GM19351 (cell line): ENCODE measurements at regions not wholly inside any gene's neighbourhood (a gene's known extent, or its start where the extent isn't known, plus 50 kb on each side); places are given as distances from the start of the nearest gene placed in this dataset.

ENCODE experiments used
- ATAC-seq: cut with Tn5 transposase; IDR thresholded peaks from one replicate; pipeline ENCODE4 v1.9.1; 2021; ENCODE audit warnings: mild to moderate bottlenecking, moderate library complexity; ENCODE audit not compliant: unreplicated experiment

DNA sequence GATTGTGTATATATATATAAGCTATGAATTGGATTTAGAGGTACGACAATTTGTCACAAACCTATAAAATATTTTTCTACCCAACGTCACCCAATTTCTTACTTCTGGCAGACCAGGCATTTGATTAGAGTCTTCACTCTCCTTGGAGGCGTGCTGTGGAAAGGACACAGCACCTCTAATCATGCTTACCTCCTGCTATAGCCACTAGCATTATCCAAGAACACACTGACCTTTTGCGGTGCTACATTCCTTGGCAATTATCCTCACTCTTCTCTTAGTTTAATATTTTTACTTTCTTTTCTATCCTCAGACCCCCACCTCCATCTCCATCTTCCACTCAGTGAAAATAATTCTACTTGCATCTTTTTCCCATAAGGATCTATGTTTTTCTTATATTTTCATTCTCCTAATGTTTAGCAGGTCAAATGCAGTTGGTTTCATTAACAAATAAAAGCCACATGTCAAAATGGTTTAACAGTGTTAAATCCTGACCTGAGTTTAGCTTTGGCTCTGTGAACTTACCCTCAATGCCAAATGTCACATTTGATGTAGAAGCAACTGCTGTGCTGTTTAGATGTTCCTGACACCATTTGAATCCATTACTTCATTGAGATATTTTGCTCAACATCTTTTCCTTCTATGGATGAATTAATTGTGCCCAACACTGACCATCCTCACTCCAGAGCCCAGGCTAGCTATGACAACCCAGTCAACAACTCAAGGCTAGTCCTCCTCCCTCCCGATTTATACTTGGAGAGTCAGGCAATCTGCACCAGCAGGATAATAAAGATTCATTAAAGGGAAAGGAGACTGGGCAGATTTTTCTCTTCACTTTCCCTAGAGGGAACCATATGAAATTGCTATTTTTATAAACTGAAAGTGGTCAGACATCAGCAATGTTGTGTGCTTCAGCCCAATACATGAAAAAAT, 240.5 kb downstream of the MREG start:
- no peak for ATAC-seq

DNA sequence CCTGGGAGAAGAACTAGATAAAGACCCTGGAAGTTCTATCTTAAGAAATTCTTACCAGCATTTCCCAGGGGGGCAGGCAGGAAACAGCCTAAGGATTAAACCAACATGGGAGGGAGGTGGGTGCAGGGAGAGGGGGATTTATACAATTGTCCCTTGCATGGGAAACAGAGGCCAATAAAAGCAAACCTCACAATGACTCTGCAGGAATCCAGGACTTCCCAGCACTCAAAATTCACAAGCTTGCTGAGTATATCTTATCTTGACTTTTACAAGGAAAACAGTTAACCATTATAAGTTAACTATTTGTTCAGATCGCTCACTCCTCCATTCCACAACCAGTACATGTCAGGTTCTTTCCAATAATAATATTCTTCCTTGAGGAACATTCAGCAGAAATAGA, 241.3 kb downstream of the MREG start:
- no peak for ATAC-seq

DNA sequence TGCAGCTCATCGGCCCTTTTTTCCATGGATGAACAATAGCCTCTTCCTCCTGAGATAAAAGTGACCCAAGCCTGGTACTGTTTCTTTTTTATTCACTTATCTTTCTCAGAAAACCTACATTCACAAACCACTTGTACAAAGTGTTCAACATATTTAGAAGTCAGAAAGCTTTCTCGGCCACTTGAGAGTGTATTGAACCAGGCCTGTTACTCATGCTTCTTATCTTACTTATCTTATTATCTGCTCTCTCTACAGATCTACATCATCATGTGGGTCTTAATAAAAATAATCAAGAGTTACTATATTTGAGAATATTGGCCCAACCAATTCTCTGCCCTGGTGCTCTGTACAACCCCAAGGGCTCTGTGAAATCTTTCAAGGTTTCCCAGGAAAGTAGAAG, 242.1 kb downstream of the MREG start:
- ATAC-seq: no peak

DNA sequence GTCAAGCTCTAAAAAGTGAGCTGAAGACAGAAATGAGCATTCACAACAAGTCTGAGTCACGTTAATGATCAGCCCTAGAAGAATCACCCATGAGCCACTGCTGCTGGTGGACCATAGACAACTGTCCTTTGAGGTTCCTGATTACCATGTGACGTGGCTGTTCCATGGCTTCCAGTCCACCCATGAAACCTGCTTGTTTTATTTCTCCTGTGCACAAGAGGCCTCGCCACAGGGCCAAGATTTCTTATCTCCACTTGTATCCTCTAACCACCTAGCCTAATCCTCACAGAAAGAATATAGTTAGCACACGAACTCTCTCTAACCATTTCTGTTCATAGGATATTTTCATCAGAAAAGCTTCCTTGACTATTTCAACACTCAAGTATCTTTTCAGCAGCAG, 242.7 kb downstream of the MREG start:
- no peak for ATAC-seq

DNA sequence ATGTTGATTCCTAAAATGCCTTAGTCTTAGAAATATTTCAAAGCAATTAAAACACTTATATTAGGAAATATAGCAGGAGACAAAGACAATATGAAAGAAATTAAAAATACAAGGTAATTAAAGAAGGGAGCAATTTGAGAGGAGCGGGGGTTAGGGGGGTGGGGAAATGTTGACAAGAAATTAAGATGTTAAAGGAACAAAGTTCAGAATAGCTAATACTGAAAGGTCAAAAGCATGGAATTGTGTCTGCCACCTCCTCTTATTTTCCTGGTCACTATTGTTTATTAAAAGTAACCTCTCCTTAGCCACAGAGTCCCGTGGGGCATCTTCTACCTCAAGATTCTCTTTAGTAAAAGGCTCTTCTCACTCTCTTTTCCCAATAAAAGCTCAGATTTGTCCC, 244.1 kb downstream of the MREG start:
- no peak for ATAC-seq

DNA sequence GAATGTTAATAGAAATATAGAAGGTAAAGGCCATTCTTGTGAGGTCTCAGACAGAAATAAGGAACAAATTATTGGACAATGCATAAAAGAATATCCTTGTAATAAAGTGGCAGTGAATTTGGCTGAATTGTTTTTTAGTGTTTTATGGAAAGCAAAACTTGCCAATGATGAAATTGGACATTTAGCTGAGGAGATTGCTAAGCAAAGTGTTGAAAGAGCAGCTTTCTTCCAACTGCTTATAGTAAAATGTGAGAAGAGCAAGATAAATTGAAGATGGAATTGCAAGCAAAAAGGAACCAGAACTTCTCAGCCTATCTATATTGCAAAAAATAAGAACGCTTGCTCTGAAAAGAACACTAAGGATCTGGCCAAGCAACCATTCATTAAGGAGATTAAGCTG, 245.7 kb downstream of the MREG start:
- no peak for ATAC-seq

DNA sequence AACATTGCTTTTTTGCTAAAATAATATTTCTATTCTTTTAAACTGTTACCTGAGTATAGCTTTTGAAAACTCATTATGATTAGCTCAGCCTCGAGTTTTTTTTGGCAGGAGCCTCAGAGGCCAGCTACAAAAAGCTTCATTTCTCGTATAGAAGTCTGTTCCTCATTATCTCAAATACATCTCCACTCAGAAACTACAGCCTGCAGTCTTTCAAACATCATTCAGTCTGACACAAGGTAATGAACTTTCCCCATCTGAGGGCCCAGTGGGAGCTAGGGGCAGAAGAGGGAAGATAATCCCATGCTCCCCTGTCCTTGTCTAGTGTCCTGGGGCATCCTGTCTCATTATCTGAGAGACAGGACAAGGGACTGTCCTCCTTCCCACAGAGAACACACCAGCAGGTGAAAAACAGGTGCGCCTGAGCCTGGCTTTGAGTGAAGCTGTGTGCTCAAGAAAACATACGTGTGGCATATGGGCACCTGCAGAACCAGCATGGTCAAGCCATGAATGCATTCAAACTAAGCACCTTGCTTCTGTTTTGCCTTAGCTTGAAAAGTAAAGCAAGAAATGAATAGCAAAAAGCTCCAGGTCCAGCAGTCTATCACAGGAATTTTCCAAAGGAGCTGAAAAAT, 247.5 kb downstream of the MREG start:
- ATAC-seq: no peak

DNA sequence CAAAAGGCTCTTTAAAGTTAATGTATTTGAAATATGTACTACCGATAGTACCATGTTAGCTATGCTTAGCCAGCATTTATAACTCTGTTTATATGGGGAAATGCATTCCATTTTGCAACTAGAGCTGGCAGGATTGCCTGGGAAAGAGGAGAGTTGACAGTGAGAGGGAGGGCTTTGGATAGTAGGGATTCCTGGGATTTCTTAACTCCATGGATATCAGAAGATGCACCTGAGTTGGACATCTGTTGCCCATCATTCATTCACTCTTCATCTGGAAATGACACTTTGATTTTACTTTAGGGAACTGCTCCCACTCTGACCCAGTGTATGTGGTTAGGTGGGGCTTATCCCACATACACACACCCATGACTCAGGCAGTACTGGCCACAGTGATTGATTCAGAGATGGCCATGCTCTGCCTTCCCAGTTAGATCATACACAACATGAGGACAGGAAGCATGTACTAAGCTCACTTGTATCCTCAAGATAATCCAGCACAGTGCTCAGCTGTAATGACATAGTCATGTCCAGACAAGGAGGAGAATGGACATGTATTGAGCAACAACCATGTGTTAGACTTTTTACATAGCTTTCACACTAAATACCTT, 248.8 kb downstream of the MREG start:
- no peak for ATAC-seq

DNA sequence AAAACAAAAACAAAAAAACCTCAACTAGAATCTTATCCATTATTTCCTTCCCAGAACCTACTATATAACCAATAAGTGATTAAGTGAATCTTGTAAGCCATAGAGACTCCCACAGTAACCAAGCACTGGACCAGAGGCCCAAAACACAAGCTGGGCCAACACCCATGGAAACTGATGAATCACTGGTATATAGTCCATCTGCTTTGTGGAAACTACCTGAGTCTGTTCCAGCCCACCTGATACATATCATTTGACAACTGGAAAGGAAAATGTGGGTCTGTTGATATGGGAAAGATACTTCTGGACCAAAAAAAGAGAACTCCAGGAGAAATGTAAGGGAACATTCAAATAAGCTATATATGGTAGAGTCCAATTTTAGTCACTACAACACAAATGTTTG, 252.8 kb downstream of the MREG start:
- ATAC-seq: no peak

DNA sequence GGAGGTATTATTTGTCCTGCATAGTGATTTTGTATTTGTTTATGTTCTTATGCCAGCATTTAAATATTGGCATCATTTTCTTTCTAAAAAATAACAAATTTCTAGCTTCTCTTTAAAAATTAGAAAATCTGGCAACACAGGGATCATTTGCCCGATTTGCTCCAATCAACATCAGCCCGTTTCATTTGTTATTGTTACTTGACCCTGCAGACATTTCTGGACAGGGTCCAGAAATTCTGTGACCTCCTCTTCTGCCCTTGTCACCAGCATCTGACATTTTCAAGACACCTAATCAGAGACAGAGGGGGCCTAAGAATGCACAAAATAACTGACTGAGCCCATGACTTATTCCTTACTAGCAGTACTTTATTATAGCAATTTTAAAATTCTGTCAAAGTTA, 253.3 kb downstream of the MREG start:
- no peak for ATAC-seq

DNA sequence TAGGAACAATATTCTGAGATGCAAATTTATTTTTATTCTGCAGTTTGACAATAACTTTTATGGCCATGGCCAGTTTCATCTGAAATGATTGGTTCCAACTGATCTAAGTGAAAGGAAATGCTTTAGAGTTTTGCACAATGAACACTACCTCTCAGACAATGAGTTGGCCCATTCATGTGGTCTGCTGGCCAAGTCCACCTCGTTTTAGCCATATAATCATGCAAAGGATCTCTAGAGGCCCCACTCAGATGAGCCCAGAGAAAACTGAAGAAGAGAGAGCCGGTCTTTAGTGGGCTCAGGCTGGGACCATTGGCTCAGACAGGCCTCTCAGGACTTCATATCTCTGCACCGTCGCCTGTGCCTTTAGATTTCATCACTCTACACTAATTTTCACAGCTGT, 254.7 kb downstream of the MREG start:
- ATAC-seq: no peak

DNA sequence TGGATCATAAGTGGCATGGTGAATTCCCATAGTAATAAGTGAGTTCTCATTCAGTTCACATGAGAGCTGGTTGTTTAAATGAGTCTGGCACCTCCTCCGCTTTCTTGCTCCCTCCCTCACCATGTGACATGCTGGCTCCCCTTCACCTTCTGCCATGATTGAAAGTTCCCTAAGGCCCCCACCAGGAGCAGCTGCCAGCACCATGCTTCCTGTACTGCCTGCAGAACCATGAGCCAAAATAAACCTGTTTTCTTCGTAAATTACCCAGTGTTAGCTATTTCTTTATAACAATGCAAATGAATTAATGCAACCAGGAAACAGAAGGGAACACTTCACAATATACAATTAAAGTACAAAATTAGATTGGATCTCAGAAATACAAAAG, 257.0 kb downstream of the MREG start:
- no peak for ATAC-seq

DNA sequence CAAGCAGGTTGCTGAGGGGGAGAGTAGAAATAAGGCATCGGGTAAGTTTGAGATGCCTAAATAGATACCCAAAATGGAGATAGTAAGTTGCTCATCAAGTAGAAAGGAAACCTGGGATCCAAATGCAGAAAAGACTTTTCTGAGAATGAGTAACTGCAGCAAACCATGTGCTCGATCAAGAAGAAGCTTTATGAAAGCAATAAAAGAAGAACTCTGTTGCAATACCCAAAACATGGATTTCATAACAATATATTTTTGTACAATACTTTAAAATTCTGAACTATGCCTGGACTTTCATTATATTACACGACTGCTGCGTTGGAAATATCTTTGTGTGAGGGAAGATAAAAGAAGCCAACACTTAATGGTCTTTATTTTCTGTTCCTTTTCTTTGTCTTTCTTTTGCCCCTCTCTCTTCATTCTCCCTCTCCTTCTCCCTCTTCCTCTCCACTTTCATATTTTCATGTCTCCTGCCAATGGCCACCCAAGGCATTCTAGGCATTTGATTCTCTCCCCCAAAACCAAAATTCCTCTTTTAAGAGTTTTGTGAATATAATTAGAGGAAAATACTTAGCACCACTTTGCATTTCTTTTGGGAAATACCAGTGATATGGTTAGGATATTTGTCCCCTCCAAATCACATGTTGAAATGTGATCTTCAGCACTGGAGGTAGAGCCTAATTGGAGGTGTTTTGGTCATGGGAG, 257.6 kb downstream of the MREG start:
- no peak for ATAC-seq

DNA sequence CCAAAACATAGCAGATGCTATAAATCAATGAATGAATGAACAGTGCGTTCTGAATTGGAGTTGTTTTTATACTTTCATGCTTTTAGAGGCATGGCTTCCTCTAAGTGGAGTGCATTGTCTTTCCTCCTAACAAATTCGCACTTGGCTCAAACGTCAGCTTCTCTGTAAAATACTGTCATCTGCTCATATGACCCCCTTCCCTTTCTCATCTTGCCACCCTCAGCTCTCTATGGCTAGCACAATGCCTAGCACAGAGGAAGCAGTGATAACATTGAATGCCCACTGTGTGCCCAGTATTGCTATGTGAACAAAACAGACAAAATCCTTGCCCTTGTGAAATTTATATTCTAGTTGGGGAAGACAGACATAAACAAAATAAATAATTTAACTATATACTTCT, 258.8 kb downstream of the MREG start:
- no peak for ATAC-seq

DNA sequence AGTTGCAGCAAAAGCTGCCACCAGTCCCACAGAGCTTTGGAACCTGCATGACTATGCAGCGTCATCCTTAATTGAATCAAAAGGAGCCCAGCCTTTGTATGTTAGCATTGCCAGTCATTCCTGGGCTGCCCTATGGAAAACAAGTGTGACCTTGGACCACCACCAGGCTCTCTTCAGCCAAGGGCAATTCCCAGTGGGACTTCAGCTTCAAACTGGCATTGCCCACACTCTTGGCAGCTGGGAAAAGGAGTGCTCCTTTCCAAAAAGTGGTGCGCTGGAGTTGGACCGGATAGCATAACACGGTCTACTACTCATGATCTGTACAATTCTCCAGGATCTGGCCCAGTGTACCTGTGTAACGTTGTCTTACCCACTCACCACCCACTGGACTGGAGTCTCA, 259.5 kb downstream of the MREG start:
- no peak for ATAC-seq

DNA sequence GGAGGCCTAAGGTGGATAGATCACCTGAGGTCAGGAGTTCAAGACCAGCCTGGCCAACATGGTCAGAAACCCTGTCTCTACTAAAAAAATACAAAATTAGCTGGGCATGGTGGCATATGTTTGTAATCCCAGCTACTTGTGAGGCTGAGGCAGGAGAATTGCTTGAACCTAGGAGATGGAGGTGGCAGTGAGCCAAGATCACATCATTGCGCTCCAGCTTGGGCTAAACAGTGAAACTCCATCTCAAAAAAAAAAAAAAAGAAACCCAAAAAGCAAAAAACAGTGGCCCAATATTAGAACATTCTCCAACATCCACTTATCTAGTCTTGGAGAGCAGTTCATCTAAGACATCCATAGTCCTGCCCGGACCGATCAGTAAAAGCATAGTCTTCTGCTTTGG, 260.4 kb downstream of the MREG start:
- ATAC-seq: no peak

DNA sequence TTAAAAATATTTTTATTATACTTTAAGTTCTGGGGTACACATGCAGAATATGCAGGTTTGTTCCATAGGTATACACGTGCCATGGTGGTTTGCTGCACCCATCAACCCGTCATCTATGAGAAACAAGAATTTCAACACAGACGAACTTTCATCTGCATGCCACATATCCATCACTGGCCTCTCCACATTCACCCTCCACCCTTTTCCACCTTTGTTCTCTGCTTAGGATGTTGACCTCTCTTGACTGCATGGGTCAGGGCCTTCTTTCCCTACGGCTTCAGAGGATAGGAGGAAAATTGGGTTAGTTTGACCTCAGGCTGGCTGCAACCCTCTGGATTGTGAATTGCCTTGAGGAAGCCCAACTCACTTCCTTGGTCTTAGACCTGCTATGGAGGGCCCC, 260.9 kb downstream of the MREG start:
- ATAC-seq: no peak

DNA sequence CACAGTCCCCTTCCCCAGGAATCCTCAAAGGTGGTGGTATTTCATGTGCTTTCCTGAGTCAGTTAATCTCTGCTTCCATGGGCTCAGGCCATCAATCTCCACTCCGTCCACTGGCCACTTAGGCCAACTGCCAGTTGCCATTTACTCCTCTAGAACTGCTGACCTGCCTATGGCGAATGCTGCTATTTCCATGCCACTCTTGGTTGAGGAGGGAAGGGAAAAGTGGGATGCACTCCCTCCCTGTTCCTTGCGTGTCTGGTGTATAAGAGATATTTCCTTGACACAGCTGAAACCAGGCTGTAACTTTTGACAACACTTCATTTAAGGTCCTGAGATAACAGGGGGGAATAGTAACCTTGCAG, 261.5 kb downstream of the MREG start:
- ATAC-seq: no peak

DNA sequence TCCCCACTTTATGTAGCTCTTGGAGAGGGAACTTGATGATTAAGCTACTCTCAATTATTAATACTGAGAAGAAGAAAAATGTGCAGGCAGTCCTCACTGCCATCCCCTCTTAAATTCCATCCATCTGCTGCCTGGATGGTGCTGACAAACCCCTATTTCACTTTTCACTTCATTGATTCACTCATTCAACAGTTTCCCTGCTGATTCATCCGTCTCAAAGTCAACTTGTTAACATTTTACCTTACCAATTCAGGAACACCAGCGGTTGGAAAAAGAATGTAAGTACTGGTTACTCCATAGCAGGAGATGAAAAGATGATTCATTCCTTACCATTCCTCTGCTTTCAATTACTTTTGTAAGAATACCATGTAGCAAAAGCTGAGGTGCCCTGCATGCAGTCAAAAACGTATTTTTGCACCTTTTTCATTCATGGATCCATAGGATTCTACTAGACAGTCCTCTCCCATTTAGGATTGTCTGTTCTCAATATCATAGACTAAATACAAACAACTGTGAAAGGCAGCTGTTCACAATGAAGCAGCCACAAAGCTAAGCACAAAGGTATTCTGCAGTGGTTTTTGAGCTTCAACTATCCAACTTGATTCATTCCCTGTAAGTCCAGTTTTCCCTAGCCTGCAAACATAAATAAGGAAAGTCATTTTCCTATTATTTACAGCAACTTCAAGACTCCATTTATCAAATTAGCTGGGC, 262.0 kb downstream of the MREG start:
- ATAC-seq: no peak

DNA sequence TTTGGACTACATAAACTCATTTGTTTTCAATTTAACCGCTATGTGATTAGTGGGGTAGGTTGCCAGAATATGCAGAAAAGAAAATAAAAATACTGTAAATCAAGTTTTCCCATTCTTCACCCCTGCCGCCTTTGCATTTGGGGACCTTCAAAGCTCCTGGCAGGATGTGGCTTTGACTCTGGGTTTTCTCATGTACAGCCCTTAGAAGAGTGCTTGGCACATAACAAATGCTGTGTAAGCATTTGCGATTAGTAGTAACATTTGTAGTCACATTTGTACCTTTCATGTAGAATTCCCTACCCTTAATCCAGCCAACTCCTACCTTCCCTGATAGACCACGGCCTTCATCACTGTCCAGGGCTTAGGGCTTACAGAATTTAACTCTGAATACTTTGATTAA, 262.6 kb downstream of the MREG start:
- ATAC-seq: no peak
